GM12892 (cell line): ENCODE measurements at regions not wholly inside any gene's neighbourhood (a gene's known extent, or its start where the extent isn't known, plus 50 kb on each side); places are given as distances from the start of the nearest gene placed in this dataset.
"Not testable (repeated sequence)": the region's sequence is repeated elsewhere in the genome, so short reads cannot be mapped to it uniquely, and the experiment has no call there.

Experiments
- POLR2A ChIP-seq: IDR thresholded peaks from 2 replicates; pipeline ENCODE4 v1.6.1; 2011; ENCODE audit warnings: low read depth, low read length, control low read depth
- POLR2AphosphoS5 ChIP-seq: IDR thresholded peaks from 2 replicates; pipeline ENCODE4 v1.6.1; 2011; ENCODE audit warnings: low read depth, low read length, control low read depth

DNA sequence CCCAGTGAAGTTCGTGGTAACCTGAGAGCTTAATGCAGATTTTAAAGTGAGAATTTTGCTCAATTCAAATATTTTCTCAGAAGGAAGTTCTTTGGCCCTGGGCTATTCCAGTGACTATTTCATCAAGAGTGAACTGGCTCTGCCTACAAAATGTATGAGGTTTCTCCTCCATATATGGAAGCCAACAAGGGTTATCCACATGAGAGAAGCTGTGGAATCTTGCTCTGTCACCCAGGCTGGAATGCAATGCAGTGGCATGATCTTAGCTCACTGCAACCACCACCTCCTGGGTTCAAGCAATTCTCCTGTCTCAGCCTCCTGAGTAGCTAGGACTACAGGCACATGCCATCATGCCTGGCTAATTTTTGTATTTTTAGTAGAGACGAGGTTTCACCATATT, 132.2 kb downstream of the GXYLT1 start:
- TF ChIP-seq POLR2A, POLR2AphosphoS5: not testable (repeated sequence)
